ENCODE measurements at regions not wholly inside any gene's neighbourhood (a gene's known extent, or its start where the extent isn't known, plus 50 kb on each side); places are given as distances from the start of the nearest gene placed in this dataset.
"Not testable (repeated sequence)": the region's sequence is repeated elsewhere in the genome, so short reads cannot be mapped to it uniquely, and the experiment has no call there.

- no peak for DNase-seq
Measured at GRCh38 chr11:22479971-22480720, 142.0 kb downstream of the SLC17A6 start.

- DNase-seq, result no peak
Measured at GRCh38 chr11:22479208-22479607, 141.0 kb downstream of the SLC17A6 start.

GRCh38 chr11:22478169-22478568 is 140.0 kb downstream of the SLC17A6 start:
- no peak for DNase-seq

GRCh38 chr11:22477312-22477711 is 139.1 kb downstream of the SLC17A6 start:
- DNase-seq, result no peak

- DNase-seq, result no peak
Measured at GRCh38 chr11:22476589-22476988, 138.4 kb downstream of the SLC17A6 start.

- no peak for DNase-seq
Measured at GRCh38 chr11:22474616-22475015, 136.4 kb downstream of the SLC17A6 start.

GRCh38 chr11:22473586-22473985 is 135.4 kb downstream of the SLC17A6 start:
- no peak for DNase-seq

GRCh38 chr11:22472306-22472705 is 134.1 kb downstream of the SLC17A6 start:
- no peak for DNase-seq

GRCh38 chr11:22471385-22471784 is 133.2 kb downstream of the SLC17A6 start:
- DNase-seq, result no peak

- no peak for DNase-seq
Measured at GRCh38 chr11:22467741-22468140, 129.6 kb downstream of the SLC17A6 start.

- no peak for DNase-seq
Measured at GRCh38 chr11:22467248-22467647, 129.1 kb downstream of the SLC17A6 start.

GRCh38 chr11:22466809-22467208 is 128.6 kb downstream of the SLC17A6 start:
- DNase-seq, result peak; percentile 91

GRCh38 chr11:22466351-22466750 is 128.2 kb downstream of the SLC17A6 start:
- DNase-seq, result no peak

GRCh38 chr11:22465620-22466019 is 127.4 kb downstream of the SLC17A6 start:
- DNase-seq, result no peak

- peak; percentile 57 for DNase-seq
Measured at GRCh38 chr11:22461626-22462025, 123.4 kb downstream of the SLC17A6 start.

- DNase-seq, result no peak
Measured at GRCh38 chr11:22460181-22460580, 122.0 kb downstream of the SLC17A6 start.

- DNase-seq, result peak; percentile 66
Measured at GRCh38 chr11:22459048-22459447, 120.9 kb downstream of the SLC17A6 start.

GRCh38 chr11:22458161-22458560 is 120.0 kb downstream of the SLC17A6 start:
- no peak for DNase-seq

GRCh38 chr11:22456993-22457762 is 119.0 kb downstream of the SLC17A6 start:
- DNase-seq, result peak; percentile 74

GRCh38 chr11:22454461-22455090 is 116.4 kb downstream of the SLC17A6 start:
- no peak for DNase-seq

GRCh38 chr11:22449441-22449840 is 111.3 kb downstream of the SLC17A6 start:
- no peak for DNase-seq

GRCh38 chr11:22444076-22444475 is 105.9 kb downstream of the SLC17A6 start:
- DNase-seq, result no peak

GRCh38 chr11:22441831-22442230 is 103.7 kb downstream of the SLC17A6 start:
- DNase-seq, result no peak

GRCh38 chr11:22435582-22435981 is 97.4 kb downstream of the SLC17A6 start:
- not testable (repeated sequence) for DNase-seq

Data from islet precursor cell (in vitro differentiated cells).